Left renal cortex interstitium (tissue), 4 donors: ENCODE measurements at regions not wholly inside any gene's neighbourhood (a gene's known extent, or its start where the extent isn't known, plus 50 kb on each side); places are given as distances from the start of the nearest gene placed in this dataset.

Source experiments
- DNase-seq, 4 donors: peaks; one replicate each; pipeline ENCODE4 v3.0.0-alpha.2; 2013; ENCODE audit warnings: low read depth in 4 of 4, low spot score in 2 of 4, missing footprints in 1 of 4

DNA sequence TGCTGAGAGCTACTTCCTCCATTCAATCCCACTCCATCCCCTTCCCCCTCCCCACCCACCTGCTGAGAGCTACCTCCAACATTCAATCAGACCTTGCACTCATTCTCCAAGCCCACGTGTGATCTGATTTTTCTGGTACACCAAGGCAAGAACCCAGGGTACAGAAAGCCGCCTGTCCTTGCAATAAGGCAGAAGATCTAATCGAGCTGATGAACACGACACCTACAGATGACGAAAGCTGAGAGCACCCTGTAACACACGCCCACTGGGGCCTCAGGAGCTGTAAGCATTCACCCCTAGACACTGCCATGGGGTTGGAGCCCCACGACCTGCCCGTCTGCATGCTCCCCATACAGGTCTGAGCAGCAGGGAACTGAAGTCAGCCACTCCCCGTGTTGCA, 58.3 kb downstream of the TRIML1 start:
- DNase-seq = no peak

DNA sequence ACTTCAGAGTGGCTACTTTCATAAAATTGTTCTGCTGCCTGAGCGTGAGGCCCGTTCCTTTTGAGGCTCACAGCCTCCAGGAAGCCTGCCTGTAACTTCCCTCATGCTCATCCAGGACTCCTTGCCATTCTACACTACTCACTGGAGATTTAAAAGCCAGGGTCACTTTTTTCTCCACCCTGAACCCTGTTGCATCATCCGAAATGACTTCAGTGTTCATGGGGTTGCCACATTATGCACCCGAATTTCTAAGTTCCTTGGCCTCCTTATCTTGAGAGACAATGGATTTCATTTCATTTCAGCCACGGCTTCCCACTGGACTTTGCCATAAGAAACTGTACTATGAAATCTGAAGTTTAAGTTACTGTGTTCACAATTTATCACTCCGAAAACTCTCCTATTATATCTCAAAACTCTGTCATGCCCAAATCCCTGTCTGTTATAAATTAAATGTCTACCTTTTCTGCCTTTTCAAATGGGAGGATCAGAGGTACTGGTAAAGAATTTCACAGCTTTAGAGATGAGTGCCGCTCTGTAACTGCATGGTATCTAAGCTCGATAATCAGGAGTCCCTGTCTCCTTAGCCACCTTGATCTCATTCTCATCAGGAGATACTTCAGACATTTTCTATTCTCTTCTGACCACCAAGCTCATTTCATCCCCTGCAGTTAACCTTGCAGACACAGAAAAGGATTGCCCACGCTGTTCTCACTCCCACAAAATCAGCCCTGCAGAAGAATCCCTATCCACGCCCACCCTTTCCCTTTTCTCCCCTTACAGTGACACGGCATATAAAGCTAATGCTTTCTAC, 59.9 kb downstream of the TRIML1 start:
- no peak for DNase-seq

DNA sequence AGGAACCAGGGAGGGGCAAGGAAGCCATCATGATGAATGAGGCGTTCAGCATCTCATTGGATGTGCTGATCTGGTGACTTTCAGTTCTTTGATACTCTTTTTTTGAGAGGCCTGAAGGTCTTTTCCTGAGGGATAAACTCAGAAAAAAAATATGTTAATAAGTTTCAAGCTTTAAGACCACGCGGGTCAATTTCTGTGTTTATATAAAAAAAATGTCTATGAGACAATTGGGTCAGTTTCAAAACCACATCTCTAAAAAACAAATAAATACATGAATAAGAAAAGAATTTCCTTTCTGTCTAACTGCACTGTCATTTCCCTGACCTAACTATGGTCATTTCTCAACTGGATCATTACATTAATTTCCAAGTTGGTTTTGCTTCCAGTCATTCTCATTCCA, 62.6 kb downstream of the TRIML1 start:
- DNase-seq = no peak

DNA sequence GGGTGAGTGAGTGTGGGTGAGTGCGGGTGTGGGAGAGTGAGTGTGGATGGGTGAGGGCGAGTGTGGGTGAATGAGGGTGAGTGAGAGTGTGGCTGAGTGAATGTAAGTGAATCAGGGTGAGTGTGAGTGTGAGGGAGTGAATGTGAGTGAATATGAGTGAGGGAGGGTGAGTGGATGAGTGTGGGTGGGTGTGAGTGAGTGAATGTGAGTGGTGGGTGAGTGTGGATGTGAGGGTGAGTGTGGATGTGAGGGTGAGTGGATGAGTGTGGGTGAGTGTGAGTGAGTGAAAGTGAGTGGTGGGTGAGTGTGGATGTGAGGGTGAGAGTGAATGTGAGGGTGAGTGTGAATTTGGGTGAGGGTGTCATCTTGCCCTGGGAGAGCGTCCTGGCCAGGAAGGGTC, 67.5 kb downstream of the TRIML1 start:
- no peak for DNase-seq

DNA sequence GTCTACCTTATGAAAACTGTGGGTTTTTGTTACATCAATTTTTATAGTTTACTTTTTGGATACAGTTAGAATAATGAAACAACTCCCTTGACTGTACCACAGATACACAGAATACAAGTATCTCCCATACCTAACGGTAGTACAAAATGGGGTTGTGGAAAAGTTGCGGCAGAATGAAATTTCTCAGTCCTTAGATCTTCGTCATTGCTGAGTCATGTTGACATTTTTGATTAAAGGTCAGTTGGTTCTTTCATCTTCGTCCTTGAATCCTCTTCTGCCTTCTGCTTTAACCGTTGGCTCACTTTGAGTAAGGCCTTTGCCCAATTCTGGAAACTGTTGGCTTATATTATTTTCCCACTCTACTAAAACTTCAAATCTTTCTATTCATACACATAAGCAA, 75.6 kb downstream of the TRIML1 start:
- DNase-seq = no peak

DNA sequence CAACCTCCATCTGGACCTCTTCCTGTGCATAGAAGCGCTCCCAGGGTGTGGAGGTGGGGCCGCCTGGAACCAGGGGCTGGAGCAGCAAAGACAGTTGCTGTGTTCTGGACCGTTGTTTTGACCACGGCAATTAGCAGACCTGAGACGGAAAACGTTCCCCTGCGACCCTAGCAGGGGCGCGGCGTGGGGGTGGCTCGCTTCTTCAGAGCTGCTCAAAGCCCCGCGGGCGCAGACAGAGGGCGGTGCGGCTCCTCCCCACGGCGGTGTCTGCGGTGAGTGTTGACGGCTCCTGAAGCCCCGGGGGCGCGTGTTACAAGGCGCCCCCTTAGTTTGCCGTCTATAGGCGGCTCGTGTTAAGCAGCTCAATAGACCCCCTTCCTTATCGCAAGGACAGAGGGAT, 79.2 kb downstream of the TRIML1 start:
- DNase-seq = no peak

DNA sequence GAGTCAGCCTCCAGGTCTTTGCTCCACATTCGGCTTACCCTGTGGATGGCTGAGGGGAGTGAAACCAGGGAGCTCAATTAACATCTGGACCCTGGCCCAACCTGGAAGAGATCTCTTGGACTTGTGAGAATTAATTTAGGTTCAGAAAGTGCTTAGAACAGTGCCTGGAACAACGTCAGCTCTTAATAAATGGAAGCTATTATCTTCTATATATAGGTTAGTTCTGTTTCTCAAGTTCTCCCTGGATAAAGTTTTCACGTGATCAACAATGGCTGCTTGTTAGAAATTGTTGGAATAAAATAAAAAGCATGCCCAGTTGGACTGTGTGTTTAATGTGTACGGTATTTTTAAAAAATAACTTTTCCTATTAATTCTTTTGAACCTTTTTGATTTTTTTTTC, 80.8 kb downstream of the TRIML1 start:
- DNase-seq = no peak

DNA sequence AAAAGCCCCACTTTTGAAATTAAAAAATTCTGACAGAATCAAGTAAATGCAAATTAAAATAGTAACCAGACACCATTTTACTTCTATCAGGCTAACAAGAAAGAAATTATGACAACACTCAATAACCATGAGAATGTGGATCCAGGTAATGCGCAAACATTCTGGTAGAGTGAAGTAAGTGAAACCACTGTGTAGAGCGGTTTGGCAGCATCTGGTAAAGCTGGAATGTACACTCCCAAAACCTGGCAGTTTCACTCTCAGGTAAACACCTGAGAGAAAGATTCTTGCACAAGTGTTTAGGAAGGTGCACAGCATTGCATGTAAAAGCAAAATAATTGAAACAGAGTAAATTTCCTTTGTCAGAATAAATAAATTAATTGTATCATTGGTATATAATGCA, 81.8 kb downstream of the TRIML1 start:
- DNase-seq = no peak

DNA sequence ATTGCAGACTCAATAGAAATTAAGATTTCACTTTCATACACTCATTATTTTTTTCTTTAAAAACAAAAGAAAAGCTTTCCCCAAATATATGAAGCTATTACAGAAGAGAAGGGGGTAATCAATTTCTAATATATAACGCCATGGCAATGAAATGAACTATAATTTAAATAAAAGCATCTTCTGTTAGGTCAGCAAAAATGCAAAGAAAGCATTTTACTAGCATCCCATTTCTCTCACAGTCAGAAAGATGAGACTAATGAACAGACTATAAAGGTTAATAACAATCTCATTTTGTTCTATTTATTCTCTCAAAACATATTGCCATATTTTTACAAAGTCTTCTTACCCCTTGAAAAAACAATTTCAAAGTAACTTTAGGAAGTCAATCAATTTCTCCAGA, 89.0 kb downstream of the TRIML1 start:
- no peak for DNase-seq

DNA sequence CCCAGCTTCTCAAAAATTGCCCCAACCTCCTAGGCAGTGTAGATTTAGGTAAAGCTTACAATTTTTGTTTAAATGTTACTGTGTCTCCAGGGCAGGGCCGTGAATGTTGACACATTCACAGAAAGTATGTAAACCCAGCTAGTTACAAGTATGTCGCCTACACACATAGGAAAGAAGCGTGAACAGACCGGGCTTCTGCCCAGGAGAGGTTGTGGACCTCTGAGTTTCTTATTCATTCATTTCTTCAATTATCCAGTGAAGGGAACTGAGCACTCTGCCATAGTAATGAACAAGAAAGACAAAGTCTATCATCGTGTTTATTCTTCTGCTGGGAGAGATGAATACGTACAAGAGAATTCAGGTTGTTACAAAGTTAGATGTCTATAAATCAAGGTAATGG, 93.2 kb downstream of the TRIML1 start:
- no peak for DNase-seq

DNA sequence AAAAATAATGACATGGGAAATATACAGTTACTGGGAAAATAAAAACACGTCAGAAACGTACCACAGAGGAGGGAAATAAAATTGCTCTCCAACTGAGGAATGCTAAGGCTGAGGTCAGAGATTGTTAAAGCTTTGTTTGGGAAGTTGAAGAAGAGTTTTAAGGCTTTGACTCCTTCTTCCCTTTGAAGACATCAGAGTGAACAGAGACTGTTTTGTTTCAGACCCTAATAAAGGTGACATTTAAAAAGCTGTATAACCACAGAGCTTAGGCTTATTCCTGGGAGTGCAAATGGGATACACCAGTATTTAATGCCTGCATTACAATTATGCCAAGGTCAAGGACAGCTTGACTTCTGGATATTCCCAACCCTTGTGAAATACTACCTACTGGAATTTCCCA, 102.8 kb downstream of the TRIML1 start:
- DNase-seq = no peak

DNA sequence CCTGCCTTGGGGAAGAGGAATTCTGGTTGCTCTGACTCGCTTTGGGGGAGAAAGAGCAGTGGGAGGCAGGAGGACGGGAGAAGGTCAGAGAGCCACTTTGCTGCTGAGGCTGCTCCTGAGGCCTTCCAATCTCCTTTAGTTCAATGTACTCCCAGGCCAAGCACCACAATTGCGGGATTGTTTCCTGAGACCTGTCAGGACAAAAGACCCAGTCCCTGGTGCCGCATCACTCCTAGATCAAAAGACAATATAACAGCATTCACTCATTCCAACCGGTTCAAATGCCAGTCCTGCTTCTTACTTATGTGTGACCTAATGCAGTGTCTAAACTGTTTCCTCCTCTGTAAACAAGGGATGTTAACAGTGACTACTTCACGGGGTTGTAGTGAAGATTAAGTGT, 106.4 kb downstream of the TRIML1 start:
- DNase-seq = no peak

DNA sequence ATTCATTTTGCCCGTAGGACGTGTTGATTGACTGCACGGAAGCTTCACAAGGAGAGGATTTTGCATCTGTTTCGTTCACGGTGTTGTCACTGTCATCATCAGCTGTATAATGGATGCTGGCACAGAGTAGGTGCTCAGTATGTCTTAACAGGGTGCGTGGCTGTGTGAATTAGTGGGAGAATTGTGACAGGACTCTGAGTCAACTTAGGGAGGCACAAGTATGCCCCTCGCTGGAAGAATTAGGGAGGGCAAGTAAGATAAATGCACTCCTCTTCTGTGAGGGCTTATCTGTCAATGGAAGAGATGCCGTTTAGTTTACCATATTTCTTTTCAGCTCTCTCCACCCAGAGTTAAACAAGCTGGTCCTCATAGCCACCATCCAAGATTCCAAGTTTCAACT, 107.2 kb downstream of the TRIML1 start:
- no peak for DNase-seq

DNA sequence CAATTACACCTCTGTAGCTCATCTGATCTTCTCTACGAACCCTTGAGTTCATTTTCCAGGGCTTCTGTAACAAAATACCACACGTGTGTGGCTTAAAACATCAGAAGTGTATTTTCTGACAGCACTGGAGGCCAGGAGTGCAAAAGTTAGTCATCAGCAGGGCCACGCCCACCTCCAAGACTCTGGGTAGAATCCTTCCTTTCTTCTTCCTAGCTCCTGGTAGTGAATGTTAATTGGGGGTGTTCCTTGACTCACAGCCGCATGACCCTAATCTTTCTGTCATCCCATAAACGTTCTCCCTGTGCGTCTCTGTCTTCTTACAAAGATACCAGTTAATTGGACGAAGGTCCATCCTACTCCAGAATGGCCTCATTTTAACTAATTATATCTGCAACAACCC, 115.0 kb downstream of the TRIML1 start:
- no peak for DNase-seq

DNA sequence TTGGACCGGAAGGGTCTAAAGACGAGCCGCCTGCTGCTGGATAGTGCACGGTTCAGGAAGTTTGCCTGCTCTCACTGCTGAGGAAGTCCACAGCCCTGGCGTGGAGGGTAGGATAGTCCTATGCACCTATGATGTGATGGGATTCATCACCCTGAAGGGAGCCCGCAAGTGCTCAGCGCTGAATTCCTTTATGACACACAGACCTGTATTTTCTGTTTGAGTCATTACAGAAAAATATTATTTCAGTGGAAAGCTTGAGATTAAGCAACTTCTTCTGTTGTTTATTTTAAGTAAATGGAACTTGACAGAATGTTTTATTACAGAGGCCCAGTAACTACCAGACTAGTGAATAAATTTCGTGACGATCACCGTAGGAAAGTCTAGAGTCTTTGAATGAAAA, 123.2 kb downstream of the TRIML1 start:
- no peak for DNase-seq

DNA sequence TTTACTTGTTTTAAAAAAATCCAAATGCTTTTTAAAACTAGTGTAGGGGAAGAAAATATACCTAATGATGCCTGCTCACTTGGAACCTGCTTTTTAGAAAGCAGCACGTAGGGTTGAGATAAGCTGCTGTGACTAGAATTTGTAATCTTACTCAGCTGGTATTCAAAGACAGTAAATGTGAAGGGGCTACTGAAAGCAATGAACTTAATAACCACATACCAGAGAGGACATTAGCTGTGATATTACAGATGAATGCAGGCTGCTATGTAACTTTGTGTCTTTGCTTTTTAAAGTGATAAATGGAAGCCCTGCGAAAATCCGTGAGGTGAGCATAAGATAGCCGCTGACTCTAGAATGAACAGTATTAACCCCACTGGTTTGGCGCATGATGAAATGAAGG, 124.1 kb downstream of the TRIML1 start:
- no peak for DNase-seq

DNA sequence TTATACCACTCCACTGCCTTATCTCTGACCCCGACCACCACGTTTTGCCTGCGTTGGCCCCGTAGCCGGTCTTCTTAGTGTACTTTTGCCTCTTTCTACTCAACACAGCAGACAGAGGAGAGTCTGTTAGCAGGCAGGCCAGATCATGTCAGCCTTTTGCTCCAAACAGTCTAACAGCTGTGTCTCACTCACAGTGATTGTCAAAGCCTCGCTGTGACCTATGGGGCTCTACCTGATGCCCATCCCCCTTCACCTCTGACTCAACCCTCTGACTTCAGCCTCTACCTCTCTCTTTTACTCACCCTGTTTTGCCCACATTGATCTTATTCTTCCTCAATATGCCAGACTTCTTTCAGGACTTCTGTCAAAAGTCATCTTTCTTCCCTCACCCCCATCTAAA, 127.1 kb downstream of the TRIML1 start:
- no peak for DNase-seq

DNA sequence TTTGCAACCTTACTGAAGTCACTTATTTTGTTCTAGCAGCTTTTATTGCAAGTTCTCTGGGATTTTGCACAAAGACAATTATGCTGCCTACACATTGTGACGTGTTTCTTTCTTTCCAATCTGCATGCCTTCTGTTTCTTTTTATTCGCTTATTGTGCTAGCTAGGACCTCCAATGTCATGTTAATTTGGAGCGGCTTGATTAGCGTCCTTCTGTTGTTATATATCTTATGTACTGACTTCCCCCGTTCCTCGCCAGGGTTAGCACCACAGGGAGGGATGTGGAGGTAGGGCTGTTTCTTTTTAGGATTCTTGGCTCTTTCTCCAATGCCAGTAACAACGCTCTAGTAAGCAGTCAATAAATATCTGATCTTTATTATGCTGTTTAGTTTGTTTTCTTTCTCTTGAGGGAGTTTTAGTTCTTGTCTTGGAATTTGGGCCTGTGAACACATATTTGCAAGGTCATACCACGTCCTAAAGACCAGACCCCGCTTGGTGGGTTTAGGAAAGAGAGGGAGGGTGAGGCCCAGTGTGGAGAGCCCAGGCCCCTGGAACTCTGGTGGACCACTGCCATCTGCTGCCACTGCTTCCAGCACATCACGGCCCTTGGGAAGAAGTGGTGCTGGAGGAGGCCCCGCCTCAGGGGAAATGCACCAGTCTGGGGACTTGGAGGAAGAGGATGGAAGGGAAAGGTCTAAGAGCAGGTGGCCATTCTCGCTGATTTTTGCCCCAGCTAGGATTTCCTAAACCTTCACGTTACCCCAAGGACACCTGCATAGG, 129.1 kb downstream of the TRIML1 start:
- no peak for DNase-seq

DNA sequence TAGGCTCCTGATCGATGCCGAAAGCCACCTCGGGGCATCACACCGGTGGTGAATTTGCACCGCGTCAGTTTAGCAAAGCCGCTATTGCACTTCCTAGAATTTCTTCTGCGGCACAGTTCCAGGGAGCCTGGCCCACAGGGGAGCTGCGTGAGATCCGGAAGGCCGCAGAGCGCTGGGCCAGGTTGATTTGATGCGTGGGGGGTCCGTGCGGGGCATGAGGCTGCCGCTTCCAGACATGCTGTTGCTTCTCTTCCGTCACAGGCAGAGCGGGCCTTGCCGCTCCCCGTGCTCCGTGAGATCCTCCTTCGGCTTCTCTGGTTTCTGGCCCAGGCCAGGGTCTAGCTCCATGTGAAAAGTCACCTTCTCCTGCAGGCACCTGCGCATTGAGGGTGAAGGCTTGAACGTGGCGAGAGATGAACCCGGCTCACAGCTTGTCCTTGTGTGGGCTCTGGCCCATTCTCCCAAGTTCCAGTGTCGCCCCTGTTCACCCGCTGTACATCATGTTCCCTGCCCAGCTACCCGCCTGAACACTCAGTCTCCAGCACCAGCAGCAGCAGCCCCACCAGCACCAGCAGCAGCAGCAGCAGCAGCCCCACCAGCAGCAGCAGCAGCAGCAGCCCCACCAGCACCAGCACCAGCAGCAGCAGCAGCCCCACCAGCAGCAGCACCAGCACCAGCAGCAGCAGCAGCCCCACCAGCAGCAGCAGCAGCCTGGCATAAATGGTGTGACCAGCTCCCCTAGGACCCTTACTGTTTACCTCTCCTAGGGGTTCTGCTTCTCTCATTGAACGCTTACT, 131.2 kb downstream of the TRIML1 start:
- DNase-seq = no peak

DNA sequence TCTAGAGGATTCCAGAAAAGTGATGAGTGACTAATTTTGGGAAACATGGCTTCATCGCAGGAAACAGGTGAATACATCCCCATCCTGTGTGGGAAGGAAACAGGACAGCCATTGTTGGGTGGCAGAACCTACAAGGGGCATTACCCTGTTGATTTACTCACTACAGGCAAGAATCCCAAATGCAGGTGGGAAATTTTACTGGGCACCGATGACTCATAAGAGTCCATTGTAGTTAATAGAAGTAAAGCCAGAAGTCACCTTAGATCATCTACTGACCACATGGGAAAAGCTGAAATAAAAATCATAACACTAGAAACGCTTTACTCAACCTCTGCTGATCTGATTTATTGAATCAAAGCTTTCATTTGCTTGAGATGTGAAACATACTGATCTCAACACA, 136.4 kb downstream of the TRIML1 start:
- DNase-seq = no peak

DNA sequence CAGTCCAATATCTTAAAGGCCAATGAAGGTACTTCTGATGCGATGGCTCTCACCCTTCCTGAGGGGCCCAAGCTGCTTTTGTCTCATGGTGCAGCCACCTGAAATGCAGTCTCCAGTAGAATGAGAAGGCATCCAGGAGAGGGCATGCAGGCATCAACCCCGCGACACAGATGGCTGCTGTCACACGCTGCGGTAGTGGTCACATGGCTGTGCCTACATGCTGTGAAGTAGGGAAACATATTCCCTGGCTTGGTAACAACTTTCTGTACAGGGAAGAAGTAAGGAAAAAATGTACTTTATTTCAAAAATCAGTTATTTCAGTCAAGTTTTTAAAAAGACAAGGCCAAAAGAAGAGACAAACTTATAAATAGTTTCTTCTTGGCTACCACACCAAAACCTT, 139.9 kb downstream of the TRIML1 start:
- DNase-seq = no peak
